WTC11 (cell line): ENCODE measurements at regions not wholly inside any gene's neighbourhood (a gene's known extent, or its start where the extent isn't known, plus 50 kb on each side); places are given as distances from the start of the nearest gene placed in this dataset.

ENCODE experiments used
- CTCF ChIP-seq: fragments of 200-600 bp; IDR thresholded peaks from 2 replicates; pipeline ENCODE4 v1.8.0; 2022; ENCODE audit warnings: antibody characterized with exemption
- ESRRA ChIP-seq: sonication (generic); formaldehyde crosslinking; IDR thresholded peaks from 2 replicates; pipeline ENCODE4 v1.8.1; 2022; ENCODE audit warnings: mild to moderate bottlenecking, missing genetic modification reagents, borderline replicate concordance
- MAX ChIP-seq: sonication (generic); formaldehyde crosslinking; IDR thresholded peaks from 2 replicates; pipeline ENCODE4 v1.8.0; 2022; ENCODE audit warnings: mild to moderate bottlenecking, missing genetic modification reagents
- PRDM15 ChIP-seq: sonication (generic); formaldehyde crosslinking; IDR thresholded peaks from 2 replicates; pipeline ENCODE4 v1.8.0; 2022; ENCODE audit warnings: missing genetic modification reagents
- PREB ChIP-seq: sonication (generic); formaldehyde crosslinking; IDR thresholded peaks from 2 replicates; pipeline ENCODE4 v1.8.1; 2022; ENCODE audit warnings: mild to moderate bottlenecking, missing genetic modification reagents, moderate library complexity, borderline replicate concordance
- TCF7 ChIP-seq: sonication (generic); formaldehyde crosslinking; IDR thresholded peaks from 2 replicates; pipeline ENCODE4 v1.8.0; 2022; ENCODE audit warnings: mild to moderate bottlenecking, low read depth, missing genetic modification reagents, moderate library complexity
- ZNF263 ChIP-seq: sonication (generic); formaldehyde crosslinking; IDR thresholded peaks from 2 replicates; pipeline ENCODE4 v1.8.1; 2022; ENCODE audit warnings: low read depth, mild to moderate bottlenecking, moderate library complexity, missing genetic modification reagents

- TF ChIP-seq CTCF (no peak), ESRRA (CRISPR knock-in tag) (no peak), MAX (no peak), PRDM15 (CRISPR knock-in tag) (no peak), ZNF263 (CRISPR knock-in tag) (no peak), TCF7 (CRISPR knock-in tag) (no peak), PREB (CRISPR knock-in tag) (no peak)
Observed at GRCh38 chr12:114794049-114794558, 110.1 kb upstream of the TBX3 start.
